ENCODE measurements at regions not wholly inside any gene's neighbourhood (a gene's known extent, or its start where the extent isn't known, plus 50 kb on each side); places are given as distances from the start of the nearest gene placed in this dataset.

DNA sequence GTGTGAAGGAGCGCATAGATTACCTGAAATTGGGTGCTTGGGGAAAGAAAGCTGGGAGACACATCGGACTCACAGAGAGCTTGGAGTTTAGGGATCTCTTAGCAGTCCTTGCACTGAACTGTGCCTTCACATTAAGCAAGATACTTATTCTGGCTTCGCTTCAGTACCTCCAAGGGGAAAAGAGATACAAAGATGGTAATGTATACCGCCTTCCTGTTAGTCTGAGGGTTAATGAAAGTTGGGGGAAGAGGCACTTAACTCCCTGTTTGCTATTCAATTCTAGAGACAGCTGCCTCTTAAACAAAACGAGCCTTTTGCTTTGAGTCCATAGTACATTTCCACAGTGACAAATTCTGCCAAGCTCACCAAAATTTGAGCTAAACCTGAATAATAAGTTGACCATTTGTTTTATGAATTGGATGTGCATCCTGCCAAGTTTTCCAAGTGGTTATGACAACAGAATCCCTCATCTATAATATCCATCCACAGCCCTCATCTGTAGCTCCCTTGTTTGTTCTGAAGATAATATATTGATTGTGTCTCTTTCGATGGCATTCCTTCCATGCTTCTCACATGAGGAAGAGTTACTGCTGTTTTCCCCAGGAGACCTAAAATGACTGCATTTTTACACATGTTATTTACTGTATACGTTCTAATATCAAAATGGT is 287.1 kb upstream of the ATP5MC3 start:
- Histone ChIP-seq H2AFZ (ENCODE audit: low read depth, low read length) (no peak overlapping the region), H3K4me1 (ENCODE audit: control insufficient read depth, extremely low read depth, insufficient read depth, low read length) (no peaks in the 10 kb centered on the region), H3K27ac (ENCODE audit: insufficient read depth, low read depth, low read length) (no peak overlapping the region), H4K20me1 (replicated peaks; ENCODE audit: control insufficient read depth, extremely low read depth, insufficient read depth, low read length) (no peaks in the 10 kb centered on the region), H3K9me1 (replicated peaks; ENCODE audit: control insufficient read depth, extremely low read depth, insufficient read depth, low read length) (no peaks in the 10 kb centered on the region), H3K9ac (replicated peaks; ENCODE audit: extremely low read depth, insufficient read depth, low read length) (no peak overlapping the region), H3K4me2 (ENCODE audit: insufficient read depth, low read length) (no peak overlapping the region), H3K4me3 (replicated peaks in 1 of 3; ENCODE audit: insufficient read depth in 1 of 3, low read depth in 1 of 3, low read length in 3 of 3) (no peak overlapping the region), H3K9me3 (replicated peaks; ENCODE audit: control insufficient read depth, insufficient read depth, low read length) (no peaks in the 10 kb centered on the region), H3K27me3 (ENCODE audit: control insufficient read depth in 2 of 2, insufficient read depth in 2 of 2, low read length in 2 of 2) (no peaks in the 10 kb centered on the region), H3K36me3 (ENCODE audit: control insufficient read depth in 2 of 2, extremely low read depth in 1 of 2, insufficient read depth in 2 of 2, low read length in 2 of 2) (no peaks in the 10 kb centered on the region), H3K79me2 (ENCODE audit: control insufficient read depth, insufficient read depth, low read length) (no peaks in the 10 kb centered on the region)
- intact Hi-C loops (cut with micrococcal nuclease) (no loop called here), dilution Hi-C loops (cut with MboI; ENCODE audit: extremely low pct_ligation_motif_present, low sequenced_read_pairs) (no loop called here)
- no TSS peak for BruUV-seq (replicated peaks)
- DNase-seq (ENCODE audit: low read depth, low spot score): no peak
- ChIA-PET POLR2A (no interaction called here), CTCF (no interaction called here)
- no peak for FAIRE-seq
- TF ChIP-seq JUN (IDR thresholded peaks at IDR 0.05; ENCODE audit: borderline replicate concordance, insufficient read depth, insufficient read length, low read depth) (no peak), CTCF (IDR thresholded peaks at IDR 0.05; ENCODE audit: extremely low read depth in 1 of 2, insufficient read depth in 1 of 2, low read depth in 1 of 2, low read length in 2 of 2) (no peak), EZH2 (IDR thresholded peaks at IDR 0.05; ENCODE audit: borderline replicate concordance, low read depth, low read length, severe bottlenecking) (no peak), GATA2 (IDR thresholded peaks at IDR 0.05; ENCODE audit: insufficient read depth, insufficient read length, low read depth, low read length) (no peak), MYC (IDR thresholded peaks at IDR 0.05; ENCODE audit: low read depth, low read length) (no peak), FOS (IDR thresholded peaks at IDR 0.05; ENCODE audit: borderline replicate concordance, insufficient read depth, low read length) (no peak), POLR2AphosphoS5 (IDR thresholded peaks at IDR 0.05; ENCODE audit: insufficient read depth, low read depth, low read length) (no peak), POLR2A (IDR thresholded peaks at IDR 0.05; ENCODE audit: low read depth, low read length) (no peak)
- TF ChIP-seq, protein P1, sequence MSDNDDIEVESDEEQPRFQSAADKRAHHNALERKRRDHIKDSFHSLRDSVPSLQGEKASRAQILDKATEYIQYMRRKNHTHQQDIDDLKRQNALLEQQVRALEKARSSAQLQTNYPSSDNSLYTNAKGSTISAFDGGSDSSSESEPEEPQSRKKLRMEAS (IDR thresholded peaks at IDR 0.05; ENCODE audit: insufficient read depth, insufficient read length): no peak

All from endothelial cell of umbilical vein (primary cell).